NCI-H1417 (cell line): ENCODE measurements at regions not wholly inside any gene's neighbourhood (a gene's known extent, or its start where the extent isn't known, plus 50 kb on each side); places are given as distances from the start of the nearest gene placed in this dataset.
"Not testable (repeated sequence)": the region's sequence is repeated elsewhere in the genome, so short reads cannot be mapped to it uniquely, and the experiment has no call there.

Experiments used
- DNase-seq, 3 experiments: peaks; one replicate each; lab custom pipeline; 2025; lab: John Stamatoyannopoulos, UW

- DNase-seq, result no peak
These were observed 349.4 kb downstream of the SOX9 start for GRCh38 chr17:72470121-72470705.

- DNase-seq, result no peak
These were observed 349.9 kb downstream of the SOX9 start for GRCh38 chr17:72470734-72471133.

DNA sequence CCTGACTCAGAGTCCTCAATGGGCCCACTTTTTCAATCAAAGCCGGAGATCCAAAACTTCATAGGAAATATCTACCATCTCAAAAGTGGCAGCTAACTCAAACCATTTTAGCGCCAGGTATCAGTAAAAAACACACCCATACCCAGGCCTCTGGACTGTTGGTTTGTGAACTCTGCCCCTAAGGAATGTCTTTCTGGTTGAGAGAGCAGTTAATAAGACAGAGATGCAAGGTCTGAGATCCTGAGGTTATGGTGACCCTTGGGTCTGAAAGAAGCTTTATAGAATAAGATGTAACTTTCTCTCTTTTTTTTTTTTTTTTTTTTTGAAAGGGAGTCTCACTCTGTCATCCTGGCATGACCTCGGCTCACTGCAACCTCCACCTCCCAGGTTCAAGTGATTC lies 350.5 kb downstream of the SOX9 start:
- DNase-seq, result no peak

- DNase-seq, result peak in 1 of 3 experiments; percentile 30
These were observed 351.3 kb downstream of the SOX9 start for GRCh38 chr17:72472106-72472505.

- not testable (repeated sequence) for DNase-seq
These were observed 352.1 kb downstream of the SOX9 start for GRCh38 chr17:72472853-72473390.

- no peak for DNase-seq
These were observed 353.4 kb downstream of the SOX9 start for GRCh38 chr17:72474243-72474642.

DNA sequence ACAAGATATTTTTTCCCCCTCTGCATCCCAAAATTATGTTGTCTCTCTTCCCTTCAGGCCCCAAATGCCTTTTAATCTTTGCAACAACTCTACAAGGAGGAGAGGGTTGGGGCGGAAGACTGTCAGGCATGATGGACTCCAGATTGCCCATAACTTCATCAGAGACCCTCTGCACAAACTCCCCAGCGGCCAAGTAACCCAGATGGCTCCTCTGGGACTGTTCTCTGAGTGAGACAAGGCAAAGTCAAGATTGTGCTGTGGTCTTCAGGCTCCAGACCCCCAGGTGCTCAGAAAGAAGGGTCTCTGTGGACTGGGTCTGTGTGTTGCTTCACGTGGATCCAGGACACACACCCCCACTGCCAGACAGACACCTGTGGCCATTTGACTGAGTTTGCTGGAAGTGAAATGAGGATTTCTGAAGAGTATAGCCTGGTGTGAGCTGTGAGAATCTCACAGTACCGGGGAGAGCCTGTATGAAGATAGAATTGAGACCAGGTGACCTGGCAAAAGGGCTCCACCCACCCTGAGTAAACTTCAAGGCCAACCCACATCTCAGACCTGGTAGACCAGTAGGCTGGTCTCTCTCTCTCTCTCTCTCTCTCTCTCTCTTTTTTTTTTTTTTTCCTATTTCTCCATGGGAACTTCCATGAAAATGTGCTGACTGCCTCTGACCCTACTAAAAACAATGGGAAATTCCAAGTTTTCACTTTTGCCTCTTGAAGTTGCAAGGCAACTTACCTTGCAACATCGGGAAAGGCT lies 354.1 kb downstream of the SOX9 start:
- DNase-seq, result no peak

GRCh38 chr17:72476134-72476533 lies 355.3 kb downstream of the SOX9 start:
- no peak for DNase-seq

DNA sequence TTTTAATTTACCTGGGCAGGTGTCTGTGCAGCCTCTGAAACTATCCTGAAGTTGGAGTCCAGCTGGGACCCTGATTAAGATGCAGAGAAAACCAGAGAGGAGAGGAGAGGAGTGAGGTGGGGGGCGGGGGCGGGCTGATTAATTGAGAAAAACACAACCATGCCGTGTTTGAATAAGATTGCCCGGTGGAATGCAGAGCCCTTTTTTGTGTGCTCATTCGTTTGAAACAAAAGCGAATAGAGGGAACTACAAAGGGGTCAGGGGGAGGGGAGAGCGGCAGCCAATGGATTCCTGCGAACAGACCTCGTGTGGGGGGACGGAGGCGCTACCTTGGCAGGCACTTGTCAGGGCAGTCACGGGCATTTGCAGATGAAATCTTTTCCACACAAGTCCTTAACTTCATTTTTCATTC lies 355.8 kb downstream of the SOX9 start:
- DNase-seq, result no peak

GRCh38 chr17:72477491-72477890 lies 356.7 kb downstream of the SOX9 start:
- peak in 2 of 3 experiments; percentile 5 to 49 for DNase-seq

DNA sequence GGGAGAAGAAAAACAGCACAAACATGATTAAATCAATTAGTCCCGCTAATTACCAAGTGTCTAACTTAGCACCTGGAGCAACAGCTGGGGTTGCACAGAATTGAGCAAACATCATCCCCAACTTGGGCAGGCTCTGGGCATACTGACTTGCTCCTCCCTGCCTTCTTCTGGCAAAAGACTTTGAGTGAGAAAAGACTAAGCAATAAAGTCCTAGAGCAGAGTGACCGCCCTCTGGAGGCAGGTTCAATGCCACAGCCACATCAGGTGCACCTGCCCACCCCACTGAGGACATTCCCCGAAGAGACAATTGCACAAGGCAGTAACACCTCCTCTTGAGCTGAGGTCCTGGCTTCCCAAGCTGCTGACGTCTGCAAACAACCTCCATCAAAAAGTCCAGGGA lies 358.3 kb downstream of the SOX9 start:
- DNase-seq, result no peak

DNA sequence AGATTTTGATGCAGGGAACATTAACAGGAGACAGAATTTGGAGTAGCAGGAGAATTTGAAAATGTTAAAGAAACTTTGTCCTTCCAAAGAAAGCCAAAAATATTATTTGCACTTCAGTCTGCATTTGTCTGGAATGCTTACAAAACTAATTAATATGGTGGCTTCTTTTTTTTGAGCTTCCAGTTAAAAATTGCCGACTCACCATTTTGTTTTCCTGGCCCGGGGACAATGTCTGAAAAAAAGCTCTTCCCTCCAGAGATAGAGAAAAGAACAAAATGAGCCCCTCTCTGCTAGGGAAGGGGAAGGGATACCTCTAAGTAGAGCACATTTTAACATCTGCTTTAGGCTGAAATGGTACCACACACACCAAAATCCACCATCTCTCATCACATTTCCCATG lies 360.8 kb downstream of the SOX9 start:
- no peak for DNase-seq

DNA sequence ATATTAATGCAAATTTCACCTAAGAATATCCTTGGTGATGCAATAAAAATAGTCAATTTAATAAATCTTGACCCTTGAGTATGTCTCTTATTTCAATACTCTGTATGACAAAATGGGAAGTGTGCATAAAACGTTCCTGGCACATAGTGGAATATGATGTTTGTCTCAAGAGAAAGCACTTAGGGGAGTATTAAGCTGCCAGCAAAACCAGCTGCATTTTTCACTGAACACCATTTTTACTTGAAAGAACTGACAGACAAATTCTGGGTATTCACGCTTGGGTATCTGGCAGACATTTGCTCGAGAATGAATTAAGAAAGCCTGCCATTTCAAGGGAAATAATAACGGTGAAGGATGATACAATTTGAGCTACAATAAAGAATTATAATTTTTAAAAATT lies 364.8 kb downstream of the SOX9 start:
- no peak for DNase-seq

GRCh38 chr17:72486806-72487205 lies 366.0 kb downstream of the SOX9 start:
- peak in 1 of 3 experiments; percentile 9 for DNase-seq

- peak in 2 of 3 experiments; percentile 50 to 71 for DNase-seq
These were observed 367.1 kb downstream of the SOX9 start for GRCh38 chr17:72487731-72488494.

DNA sequence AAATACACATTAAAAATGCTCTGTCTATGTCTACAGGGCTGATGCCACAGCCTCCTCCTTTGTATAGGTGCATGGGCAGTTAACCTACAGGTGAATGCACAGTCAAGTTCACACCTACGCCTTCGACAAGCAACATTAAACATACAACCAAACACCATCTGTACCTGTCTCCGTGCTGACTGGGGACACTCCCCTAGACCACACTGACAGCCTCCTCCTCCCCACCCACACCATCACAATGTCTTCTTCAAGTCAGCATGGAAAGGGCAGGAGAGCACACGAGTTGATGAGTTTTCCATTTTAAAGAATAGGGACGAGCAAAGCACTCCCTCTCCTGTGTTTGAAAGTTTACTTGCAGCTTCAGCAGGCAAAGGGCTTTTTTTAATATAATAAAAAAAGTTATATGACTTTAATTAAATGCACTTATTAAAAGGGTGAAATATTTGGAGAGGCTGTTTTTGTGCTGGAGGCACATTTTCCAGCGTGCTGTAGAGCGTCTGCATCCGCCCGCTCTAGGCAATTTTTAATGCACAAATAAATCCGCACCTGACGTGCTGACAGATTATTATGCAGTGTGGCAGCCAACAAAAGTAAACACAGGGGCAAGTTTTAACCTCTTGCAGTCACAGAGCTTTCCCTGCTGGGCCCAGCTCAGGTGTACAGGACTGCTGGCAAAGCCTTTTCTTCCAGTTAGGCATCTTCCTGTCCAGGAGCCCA lies 367.9 kb downstream of the SOX9 start:
- DNase-seq, result peak; percentile 12 to 83 (median 74)

DNA sequence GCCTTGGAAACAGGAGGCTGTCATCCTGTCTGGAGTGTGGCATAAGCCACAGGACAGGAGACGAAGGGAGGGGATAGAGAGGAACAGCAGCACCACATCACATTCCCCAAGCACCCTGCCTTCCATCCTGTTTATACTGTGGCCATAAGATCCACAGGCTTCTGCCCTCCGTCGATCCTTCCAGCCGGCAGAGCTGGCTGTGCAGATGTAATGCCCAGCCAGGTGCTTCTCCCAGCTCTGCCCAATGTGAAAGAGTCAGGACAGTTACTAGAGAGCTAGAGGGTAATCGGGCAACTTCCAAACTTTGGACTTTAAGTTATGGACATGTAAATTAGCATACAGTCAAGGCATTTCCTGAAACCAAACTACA lies 368.4 kb downstream of the SOX9 start:
- DNase-seq, result no peak

DNA sequence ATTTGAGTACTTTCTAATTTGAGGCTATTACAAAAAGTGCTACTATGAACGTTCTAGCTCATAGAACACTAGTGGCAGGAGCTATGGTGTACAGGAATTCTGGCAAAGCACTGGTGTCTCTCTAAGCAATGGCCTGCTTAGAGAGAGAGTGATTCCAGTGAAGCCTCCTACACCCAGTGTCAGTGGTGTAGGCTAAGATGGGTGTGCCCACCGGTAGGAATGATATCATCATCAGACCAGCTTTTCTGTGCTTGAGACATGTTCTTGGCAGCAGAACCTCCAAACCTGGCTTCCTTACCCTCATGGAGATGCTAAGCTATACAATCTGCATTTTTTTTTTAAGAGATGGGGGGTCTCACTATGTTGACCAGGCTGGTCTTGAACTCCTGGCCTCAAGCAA lies 370.3 kb downstream of the SOX9 start:
- DNase-seq, result no peak

- no peak for DNase-seq
These were observed 371.7 kb downstream of the SOX9 start for GRCh38 chr17:72492494-72492893.

DNA sequence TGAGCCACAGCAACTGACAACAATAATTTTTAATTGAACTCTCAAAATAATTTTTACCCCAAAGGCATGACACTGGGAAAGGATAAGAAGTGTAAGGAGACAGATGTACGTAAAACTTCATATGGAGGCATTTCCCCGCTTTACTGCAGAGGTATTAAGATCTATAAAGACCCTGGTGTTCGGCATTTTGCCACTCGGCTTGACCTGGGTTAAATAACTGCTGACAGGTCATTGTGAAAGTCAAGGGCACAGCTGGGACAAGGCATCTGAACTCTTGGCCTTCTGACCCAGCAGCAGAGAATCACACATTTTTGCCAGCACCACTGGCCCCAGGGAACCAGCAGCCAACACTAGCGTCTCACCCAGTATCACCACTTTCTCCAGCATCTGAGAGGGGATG lies 372.1 kb downstream of the SOX9 start:
- no peak for DNase-seq

- peak in 2 of 3 experiments; percentile 10 to 65 for DNase-seq
These were observed 373.7 kb downstream of the SOX9 start for GRCh38 chr17:72494566-72494965.

DNA sequence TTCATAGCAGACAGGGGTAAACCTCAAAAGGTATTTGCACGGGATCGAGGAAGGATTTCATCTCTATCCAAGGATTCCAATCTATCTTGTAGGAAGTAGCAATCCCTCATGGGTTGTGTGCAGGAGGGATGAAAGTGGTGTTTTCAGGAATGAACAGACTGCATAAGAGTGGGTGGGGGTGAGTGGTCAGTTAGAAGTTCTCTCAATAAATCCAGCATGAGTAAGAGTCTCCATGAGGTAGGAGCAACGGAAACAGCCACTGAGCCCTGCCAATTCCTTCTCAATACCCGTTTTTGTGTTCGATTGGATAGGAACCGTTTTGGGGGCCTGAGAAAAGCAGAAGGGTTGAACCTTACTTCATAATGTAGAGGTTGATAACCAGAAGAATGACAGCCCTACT lies 375.6 kb downstream of the SOX9 start:
- no peak for DNase-seq
